NOMO-1 (cell line): ENCODE measurements at regions not wholly inside any gene's neighbourhood (a gene's known extent, or its start where the extent isn't known, plus 50 kb on each side); places are given as distances from the start of the nearest gene placed in this dataset.

Experiments
- DNase-seq, 2 experiments: peaks; one replicate each; lab custom pipeline; 2025; ENCODE audit not compliant: unreplicated experiment in 2 of 2; lab: John Stamatoyannopoulos, UW

- DNase-seq = no peak
These were observed 172.3 kb upstream of the IER5L start for GRCh38 chr9:129350143-129350935.

DNA sequence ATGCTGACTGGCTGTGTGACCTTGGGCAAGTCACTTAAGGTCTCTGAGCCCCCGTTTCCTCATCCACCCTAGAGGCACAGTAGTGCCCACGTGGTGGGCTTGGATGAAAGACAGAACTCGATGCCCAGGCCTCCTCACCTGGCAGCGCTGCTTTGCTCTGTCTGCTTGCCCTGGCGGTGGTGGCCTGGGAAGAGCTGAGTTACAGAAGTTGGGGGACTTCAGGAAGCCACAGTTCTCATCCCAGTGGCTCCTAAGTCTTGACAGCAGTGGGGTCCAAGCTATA is 171.5 kb upstream of the IER5L start:
- no peak for DNase-seq

DNA sequence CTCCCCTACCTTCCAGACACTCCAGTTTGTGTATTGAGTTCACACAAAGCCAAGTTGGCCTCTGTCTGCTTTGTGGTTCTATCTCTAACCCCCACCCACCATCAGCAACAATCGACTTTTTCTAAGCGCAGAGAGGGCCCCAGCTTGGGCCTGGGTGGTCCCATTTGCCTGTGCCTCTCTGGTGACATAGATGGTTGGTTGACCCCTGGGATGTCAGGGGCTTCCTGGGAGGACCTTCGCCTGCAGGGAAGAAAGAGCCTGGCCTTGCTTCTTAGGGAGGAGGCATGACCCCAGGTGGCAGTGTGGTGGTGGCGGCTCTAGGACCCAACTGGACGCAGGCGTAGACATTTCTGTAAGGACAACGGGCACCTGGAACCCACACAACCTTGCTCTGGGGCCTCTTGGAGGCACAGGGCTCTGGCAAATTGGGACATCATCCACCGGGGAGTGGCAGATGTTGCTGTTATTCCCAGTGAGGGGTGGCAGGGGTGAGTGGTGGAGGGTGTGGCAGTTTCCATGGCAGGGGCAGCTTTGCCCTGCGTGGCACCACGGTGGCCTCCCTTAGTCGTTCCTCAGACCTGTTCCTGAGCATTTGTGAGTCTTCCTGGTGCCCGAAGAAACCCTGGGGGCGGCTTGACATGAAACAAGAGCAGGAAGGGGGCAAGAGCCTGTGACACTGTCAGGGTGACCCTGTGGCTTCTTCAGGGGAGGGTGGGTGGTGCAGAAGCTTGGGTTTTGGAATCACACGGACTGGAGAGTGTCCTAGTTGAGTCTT is 171.0 kb upstream of the IER5L start:
- no peak for DNase-seq

- peak; percentile 79 for DNase-seq
These were observed 169.5 kb upstream of the IER5L start for GRCh38 chr9:129347316-129348120.

DNA sequence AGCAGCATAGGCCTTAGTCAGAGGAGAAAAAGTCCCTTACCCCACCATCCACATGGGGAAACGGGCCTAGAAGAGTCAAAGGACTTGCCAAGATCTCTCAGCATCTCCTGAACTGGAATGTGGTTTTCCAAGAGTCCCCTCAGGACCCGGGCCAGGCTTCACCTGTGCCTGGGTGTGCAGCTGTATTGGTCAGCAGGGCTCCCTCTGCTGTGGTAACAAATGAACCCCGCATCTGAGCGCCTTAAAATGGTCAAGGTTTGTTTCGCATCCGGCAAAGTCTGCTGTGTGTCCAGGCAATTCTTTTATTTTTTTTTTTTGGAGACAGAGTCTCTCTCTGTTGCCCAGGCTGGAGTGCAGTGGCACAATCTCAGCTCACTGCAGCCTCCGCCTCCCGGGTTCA is 168.0 kb upstream of the IER5L start:
- no peak for DNase-seq

GRCh38 chr9:129344641-129345495 is 166.8 kb upstream of the IER5L start:
- DNase-seq = peak in 1 of 2 experiments; percentile 49

DNA sequence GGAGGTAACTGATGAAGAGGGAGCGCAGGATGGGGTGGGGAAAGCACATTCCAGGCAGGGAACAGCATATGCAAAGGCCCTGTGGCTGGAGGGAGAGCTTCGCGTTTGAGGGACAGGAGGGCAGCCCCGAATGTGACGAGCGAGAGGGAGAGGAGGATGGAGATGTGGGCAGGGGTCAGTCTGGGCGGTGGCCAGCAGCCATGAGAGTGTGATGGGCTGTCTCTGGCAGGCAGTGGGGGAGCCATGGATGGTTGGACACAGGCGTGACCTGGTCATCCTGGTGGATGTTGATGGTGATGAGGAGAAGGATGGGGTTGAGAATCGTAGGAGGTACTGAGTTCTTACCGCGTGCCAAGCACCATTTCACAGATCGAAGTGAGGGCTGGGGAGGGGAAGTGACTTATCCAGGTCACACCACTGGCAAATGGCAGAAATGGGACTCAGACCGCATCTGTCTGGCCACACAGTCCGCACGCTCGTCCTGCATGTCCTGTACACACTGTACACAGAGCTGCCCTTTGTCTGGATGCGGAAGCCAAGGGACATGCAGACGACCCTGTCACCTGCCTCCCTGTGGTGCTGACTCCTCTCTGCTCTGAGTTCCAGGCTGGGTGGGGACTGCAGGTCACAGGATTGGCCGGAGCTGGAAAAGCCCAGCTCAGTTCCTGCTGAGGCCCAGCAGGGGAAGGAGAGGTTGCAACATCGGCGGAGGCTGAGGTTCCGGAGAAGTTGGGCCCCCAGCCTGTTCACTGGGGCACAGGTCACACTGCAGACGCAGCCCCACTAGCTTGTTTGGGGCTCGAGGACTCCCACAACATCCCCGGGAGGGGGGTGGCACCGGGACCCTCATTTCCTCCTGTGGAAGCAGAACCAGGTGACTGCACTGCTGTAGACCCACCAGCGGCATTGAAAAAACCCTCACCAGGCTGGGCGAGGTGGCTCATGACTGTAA is 165.6 kb upstream of the IER5L start:
- peak; percentile 83 to 90 for DNase-seq

DNA sequence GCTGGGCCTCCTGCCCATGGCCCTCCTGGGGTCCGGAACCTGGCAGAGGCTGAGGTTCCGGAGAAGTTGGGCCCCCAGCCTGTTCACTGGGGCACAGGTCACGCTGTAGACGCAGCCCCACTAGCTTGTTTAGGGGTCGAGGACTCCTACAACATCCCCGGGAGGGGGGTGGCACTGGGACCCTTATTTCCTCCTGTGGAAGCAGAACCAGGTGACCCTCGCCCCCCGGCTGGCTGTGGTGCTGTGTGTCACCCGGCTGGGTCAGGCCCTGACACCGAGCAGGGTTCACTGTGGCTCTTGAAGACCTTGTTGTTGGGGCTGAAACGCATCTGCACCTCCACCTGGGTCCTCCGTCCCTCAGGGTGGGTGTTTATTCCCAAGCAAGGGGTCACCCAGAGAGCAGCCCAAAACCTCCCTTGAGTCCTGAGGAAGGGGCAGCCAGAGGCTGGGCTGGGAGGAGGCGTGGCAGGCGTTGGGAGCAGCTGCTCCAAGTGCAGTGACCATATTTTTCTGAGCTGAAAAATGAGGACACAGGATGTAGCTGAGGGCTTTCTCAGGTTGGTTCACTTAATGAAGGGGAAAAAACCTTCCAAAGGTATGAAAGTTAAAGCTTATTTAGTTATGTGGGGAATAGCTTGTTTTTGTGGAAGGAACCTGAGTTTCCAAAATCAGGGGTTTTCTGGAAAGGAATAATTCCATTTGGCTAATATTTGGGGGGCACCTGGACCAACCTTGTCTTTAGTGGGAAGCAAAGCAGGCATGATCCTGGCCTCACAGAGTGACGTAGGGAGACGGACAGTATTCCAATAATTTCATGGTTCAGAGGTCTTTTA is 164.7 kb upstream of the IER5L start:
- DNase-seq = no peak

GRCh38 chr9:129341987-129342348 is 163.9 kb upstream of the IER5L start:
- no peak for DNase-seq

DNA sequence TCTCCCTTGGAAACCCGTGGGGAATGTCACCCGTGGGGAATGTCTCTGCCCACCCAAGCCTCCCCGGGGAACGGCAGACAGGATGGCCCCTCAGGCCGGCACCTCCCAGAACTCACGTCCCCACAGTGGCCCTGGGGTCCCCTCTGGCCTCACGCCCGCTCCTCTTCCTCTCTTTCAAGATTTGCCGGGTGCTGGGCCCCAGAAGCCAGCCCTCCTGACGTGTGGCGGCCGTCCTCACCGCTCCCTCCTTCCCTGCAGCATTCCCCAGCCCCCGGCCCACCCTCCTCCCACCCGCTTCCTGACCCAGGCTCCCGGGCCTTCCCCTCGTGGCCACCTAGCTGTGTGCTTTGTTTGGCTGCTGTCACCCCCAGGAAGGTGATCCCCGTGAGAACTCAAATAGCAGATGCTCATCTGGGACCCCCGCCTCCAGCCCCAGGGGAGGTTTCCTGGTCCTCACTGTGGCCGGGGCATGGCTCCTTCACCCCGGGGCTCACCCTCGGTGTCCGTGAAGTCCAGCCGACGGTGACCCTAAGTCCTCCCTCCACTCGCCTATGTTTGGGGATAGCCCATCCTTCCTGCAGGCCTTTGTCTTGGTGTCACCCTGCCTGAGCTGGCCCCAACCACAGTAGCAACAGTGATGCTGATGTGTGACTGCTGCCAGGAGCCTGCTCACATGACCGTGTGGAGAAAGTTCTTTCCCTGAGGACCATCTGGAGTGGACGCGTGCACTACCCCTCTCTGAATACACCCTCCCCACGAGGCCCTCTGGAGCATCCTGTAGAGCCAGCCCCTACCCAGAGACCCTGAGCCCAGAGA is 163.3 kb upstream of the IER5L start:
- DNase-seq = no peak

DNA sequence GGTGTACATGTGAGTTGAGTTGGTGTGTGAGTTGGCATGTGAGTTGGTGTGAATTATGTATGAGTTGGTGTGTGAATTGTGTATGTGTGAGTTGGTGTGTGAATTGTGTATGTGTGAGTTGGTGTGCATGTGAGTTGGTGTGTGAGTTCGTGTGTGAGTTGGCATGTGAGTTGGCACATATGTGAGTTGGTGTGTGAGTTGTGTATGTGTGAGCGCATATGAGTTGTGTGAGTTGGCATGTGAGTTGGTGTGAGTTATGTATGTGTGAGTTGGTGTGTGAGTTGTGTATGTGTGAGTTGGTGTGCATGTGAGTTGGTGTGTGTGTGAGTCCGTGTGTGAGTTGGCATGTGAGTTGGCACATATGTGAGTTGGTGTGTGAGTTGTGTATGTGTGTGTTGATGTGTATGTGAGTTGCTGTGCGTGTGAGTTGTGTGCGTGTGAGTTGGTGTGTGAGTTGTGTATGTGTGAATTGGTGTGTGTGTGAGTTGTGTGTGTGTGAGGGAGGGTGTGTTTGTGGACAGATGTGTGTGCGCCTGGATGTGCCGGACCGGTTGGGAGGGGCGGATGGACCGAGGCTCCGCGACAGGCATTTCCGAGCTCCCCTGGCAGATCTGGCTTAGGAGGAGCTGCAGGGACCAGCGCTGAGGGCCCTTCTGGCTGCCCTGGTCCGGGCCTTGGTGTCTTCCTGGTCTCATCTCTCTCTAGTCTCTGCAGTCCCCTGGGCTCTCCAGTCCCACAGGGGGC is 162.5 kb upstream of the IER5L start:
- DNase-seq = no peak

DNA sequence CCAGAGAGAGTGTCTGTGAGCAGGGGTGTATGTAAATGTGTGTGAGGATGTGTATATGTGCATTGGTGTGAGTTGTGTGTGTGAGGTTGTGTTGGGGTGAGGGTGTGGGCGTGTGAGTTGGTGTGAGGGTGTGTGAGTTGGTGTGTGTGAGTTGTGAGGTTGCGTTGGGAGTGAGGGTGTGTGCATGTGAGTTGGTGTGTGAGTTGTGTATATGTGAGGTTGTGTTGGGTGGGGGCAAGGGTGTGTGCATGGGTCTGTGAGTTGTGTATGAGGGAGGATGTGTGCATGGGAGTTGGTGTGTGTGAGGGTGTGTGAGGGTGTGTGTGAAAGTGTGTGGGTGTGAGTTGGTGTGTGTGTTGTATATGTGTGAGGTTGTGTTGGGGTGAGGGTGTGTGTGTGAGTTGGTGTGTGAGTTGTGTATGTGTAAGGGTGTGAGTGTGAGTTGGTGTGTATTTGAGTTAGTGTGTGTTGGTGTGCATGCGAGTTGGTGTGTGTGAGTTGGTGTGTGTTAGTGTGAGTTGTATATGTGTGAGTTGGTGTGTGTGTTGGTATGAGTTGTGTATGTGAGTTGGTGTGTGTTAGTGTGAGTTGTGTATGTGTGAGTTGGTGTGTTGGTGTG is 161.6 kb upstream of the IER5L start:
- no peak for DNase-seq

DNA sequence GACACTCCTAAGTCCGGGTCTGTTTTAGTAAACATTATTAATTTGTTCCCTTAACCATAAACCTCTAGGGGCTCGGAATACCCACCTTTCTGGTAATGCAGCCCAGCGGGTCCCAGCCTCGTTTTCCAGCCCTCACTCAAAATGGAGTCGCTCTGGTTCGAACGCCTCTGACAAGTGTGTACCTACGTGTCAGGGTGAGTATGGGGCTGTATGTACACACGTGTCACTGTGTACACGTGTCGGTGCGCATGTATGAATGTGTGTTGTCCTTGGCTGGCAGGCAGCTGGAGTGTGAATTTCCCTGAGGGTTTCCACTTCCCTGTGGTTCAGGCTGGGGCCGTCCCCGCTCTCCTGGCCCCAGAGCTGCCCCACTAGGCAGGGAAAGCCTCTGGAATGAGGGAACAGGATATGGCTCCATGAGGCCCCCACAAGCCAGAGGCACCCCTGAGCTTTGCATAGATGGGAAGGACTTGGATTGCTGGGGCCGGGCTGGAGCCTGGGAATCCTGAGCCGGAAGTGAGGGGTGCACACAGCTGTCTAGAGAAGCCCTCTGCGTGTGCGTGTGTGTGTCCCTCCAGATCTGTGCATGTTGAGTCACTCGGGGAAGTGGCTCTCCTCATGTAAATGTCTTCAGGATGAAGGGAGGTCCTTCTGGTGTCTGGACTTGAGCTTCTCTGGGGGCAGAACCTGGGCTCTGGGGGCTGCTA is 160.8 kb upstream of the IER5L start:
- no peak for DNase-seq

DNA sequence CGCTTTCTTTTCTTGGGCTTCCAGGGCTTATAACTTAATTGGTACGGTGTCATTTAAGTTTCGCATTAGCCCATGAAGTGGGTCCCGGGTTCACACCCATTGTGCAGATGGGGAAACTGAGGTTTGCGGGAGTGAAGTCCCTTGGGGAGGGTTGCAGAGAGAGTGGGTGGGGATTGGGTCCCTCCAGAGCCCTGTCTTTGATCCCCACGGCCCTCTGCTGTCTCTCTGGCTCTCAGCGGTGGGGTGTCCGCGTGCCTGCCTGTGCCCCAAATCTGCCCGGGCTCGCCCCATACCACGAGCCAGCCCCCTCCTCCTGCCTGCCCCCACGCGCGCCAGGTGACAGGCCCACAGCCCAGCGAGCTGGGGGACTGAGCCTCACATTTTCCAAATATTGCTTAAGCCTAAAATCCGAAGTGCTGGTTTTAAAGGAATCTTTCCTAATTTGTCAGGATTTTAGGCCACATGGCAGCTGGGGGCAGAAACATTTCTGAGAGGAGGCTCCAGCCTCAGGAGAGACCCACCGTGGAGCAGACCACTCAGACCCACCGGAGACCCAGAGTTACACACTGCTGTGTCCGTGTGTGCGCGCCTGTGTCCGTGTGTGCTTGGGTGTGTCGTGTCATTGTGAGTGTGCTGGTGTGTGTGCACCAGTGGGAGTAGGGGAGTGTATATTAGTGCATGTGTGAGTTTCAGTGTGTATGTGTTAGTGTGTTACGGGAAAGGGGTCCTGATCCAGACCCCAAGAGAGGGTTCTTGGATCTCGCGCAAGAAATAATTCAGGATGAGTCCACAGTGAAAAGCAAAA is 159.5 kb upstream of the IER5L start:
- no peak for DNase-seq

GRCh38 chr9:129336601-129337331 is 158.7 kb upstream of the IER5L start:
- DNase-seq = no peak
